Neural cell (in vitro differentiated cells): ENCODE measurements at regions not wholly inside any gene's neighbourhood (a gene's known extent, or its start where the extent isn't known, plus 50 kb on each side); places are given as distances from the start of the nearest gene placed in this dataset.
A peak's percentile ranks its signal among the peaks of the same experiment; 100 is the strongest.

Experiments
- H2AFZ ChIP-seq: fragments of 200-600, 300-800 bp; sonication (generic), shearing (Covaris generic); 2 replicates; pipeline ENCODE4 v1.6.0; 2014; ENCODE audit warnings: low read depth, mild to moderate bottlenecking, antibody characterized with exemption, low read length, moderate library complexity
- H3F3A ChIP-seq: fragments of 200-600 bp; shearing (Covaris generic); 2 replicates; pipeline ENCODE4 v1.6.1; 2016; ENCODE audit warnings: mild to moderate bottlenecking, moderate library complexity, mixed read lengths, antibody characterized with exemption, low read length; ENCODE audit not compliant: insufficient read depth, poor library complexity, severe bottlenecking
- H3K27ac ChIP-seq: fragments of 200-600, 300-800 bp; sonication (generic), shearing (Covaris generic); 2 replicates; pipeline ENCODE4 v1.5.1; 2014; ENCODE audit warnings: mild to moderate bottlenecking, low read length, moderate library complexity
- H3K27me3 ChIP-seq: fragments of 300-800, 200-600 bp; sonication (generic), shearing (Covaris generic); 2 replicates; pipeline ENCODE4 v1.6.0; 2014; ENCODE audit warnings: mild to moderate bottlenecking, low read depth, low read length, moderate library complexity; ENCODE audit not compliant: insufficient read depth
- H3K36me3 ChIP-seq: fragments of 300-800, 200-600 bp; sonication (generic), shearing (Covaris generic); 2 replicates; pipeline ENCODE4 v1.5.1; 2014; ENCODE audit warnings: mild to moderate bottlenecking, antibody characterized with exemption, low read length, moderate library complexity; ENCODE audit not compliant: insufficient read depth
- H3K4me2 ChIP-seq: fragments of 300-800, 200-600 bp; sonication (generic), shearing (Covaris generic); 2 replicates; pipeline ENCODE4 v1.6.0; 2014; ENCODE audit warnings: mild to moderate bottlenecking, low read length
- H3K4me3 ChIP-seq: fragments of 300-800, 200-600 bp; sonication (generic), shearing (Covaris generic); 2 replicates; pipeline ENCODE4 v1.5.1; 2014; ENCODE audit warnings: mild to moderate bottlenecking, low read length, moderate library complexity
- H3K79me2 ChIP-seq: fragments of 200-600 bp; shearing (Covaris generic); replicated peaks from 2 replicates; pipeline ENCODE4 v1.6.0; 2014; ENCODE audit warnings: mild to moderate bottlenecking, low read length, moderate library complexity; ENCODE audit not compliant: insufficient read depth
- H3K9ac ChIP-seq: fragments of 300-800, 200-600 bp; sonication (generic), shearing (Covaris generic); 2 replicates; pipeline ENCODE4 v1.6.1; 2016; ENCODE audit warnings: mild to moderate bottlenecking, low read length, mixed read lengths
- H3K9me2 ChIP-seq: fragments of 200-600 bp; shearing (Covaris generic); 2 replicates; pipeline ENCODE4 v1.6.1; 2016; ENCODE audit warnings: mild to moderate bottlenecking, low read length, mixed read lengths; ENCODE audit not compliant: insufficient read depth
- H3K9me3 ChIP-seq: fragments of 200-600, 300-800 bp; sonication (generic), shearing (Covaris generic); 2 replicates; pipeline ENCODE4 v1.6.1; 2016; ENCODE audit warnings: mild to moderate bottlenecking, mixed run types, low read length, moderate library complexity, mixed read lengths
- H4K20me1 ChIP-seq: fragments of 200-600 bp; shearing (Covaris generic); 2 replicates; pipeline ENCODE4 v1.6.1; 2016; ENCODE audit warnings: mild to moderate bottlenecking, mixed run types; ENCODE audit not compliant: insufficient read depth
- CTCF ChIP-seq: fragments of 450-650 bp; IDR thresholded peaks from 2 replicates; pipeline ENCODE4 v1.5.1; 2014; ENCODE audit warnings: antibody characterized with exemption, mild to moderate bottlenecking, moderate library complexity; ENCODE audit not compliant: poor library complexity, severe bottlenecking
- EP300 ChIP-seq: fragments of 450-650 bp; conservative IDR thresholded peaks from 2 replicates; pipeline ENCODE4 v1.6.1; 2014; ENCODE audit warnings: antibody characterized with exemption, mild to moderate bottlenecking, moderate library complexity; ENCODE audit not compliant: poor library complexity, severe bottlenecking
- EZH2 ChIP-seq: fragments of 200-600, 300-800 bp; shearing (Covaris generic), sonication (generic); IDR thresholded peaks from 2 replicates; pipeline ENCODE4 v1.6.1; 2014; ENCODE audit warnings: antibody characterized with exemption, low read length, borderline replicate concordance, mild to moderate bottlenecking; ENCODE audit not compliant: insufficient read depth, poor library complexity, severe bottlenecking
- MXI1 ChIP-seq: fragments of 450-650 bp; conservative IDR thresholded peaks from 2 replicates; pipeline ENCODE4 v1.6.1; 2014; ENCODE audit warnings: antibody characterized with exemption, mild to moderate bottlenecking; ENCODE audit not compliant: poor library complexity, severe bottlenecking
- POLR2AphosphoS5 ChIP-seq: IDR thresholded peaks from 2 replicates; pipeline ENCODE4 v1.6.1; 2012
- RAD21 ChIP-seq: fragments of 450-650 bp; conservative IDR thresholded peaks from 2 replicates; pipeline ENCODE4 v1.6.1; 2014; ENCODE audit warnings: antibody characterized with exemption, mild to moderate bottlenecking, moderate library complexity
- SMC3 ChIP-seq: fragments of 450-650 bp; conservative IDR thresholded peaks from 2 replicates; pipeline ENCODE4 v1.6.1; 2014; ENCODE audit warnings: antibody characterized with exemption, mild to moderate bottlenecking, moderate library complexity; ENCODE audit not compliant: poor library complexity
- TAF1 ChIP-seq: IDR thresholded peaks from 2 replicates; pipeline ENCODE4 v1.6.1; 2012; ENCODE audit warnings: low read depth
- TF ChIP-seq, protein P1 (sequence below): IDR thresholded peaks from 2 replicates; pipeline ENCODE4 v1.6.1; 2012; ENCODE audit warnings: borderline replicate concordance

DNA sequence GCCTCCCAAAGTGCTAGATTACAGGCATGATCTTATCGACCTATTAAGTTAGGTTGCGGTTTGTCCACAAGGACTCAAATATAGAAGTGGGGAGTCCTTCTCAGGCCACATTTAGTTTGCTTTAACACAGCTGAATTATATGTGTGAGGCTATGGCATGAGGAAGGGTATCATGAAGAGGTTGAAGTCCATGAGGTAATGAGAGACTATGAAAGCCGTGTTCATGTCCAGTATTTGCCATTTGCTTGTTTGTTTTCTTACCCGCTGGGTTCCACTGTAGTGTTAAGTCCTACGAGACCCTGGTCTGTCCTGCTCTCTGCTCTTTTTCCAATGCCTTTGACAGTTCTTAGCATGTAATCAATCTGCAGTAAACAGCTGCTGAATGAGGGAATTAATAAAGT, 1072.4 kb upstream of the EEF2KMT start:
- H3K9me3 ChIP-seq = no peaks in the 10 kb centered on the region
- no peaks in the 10 kb centered on the region for H3F3A ChIP-seq
- H3K36me3 ChIP-seq = no peaks in the 10 kb centered on the region
- no peak overlapping the region for H3K4me3 ChIP-seq
- H3K27ac ChIP-seq = no peak overlapping the region
- H3K9me2 ChIP-seq = no peaks in the 10 kb centered on the region
- no peak overlapping the region for H2AFZ ChIP-seq
- no peaks in the 10 kb centered on the region for H3K79me2 ChIP-seq
- TF ChIP-seq CTCF (no peak), TAF1 (no peak), POLR2AphosphoS5 (no peak)
- H3K27me3 ChIP-seq = no peaks in the 10 kb centered on the region
- H3K9ac ChIP-seq = no peak overlapping the region
- no peak overlapping the region for H3K4me2 ChIP-seq
- H4K20me1 ChIP-seq = no peaks in the 10 kb centered on the region

GRCh38 chr16:6165330-6165979, 1067.9 kb upstream of the EEF2KMT start:
- Histone ChIP-seq H3K79me2 (no peaks in the 10 kb centered on the region), H3K9me2 (no peaks in the 10 kb centered on the region), H3K27me3 (no peaks in the 10 kb centered on the region), H4K20me1 (no peaks in the 10 kb centered on the region), H2AFZ (no peak overlapping the region), H3K9me3 (no peaks in the 10 kb centered on the region), H3K36me3 (no peaks in the 10 kb centered on the region), H3K4me2 (no peak overlapping the region), H3F3A (no peaks in the 10 kb centered on the region), H3K4me3 (no peak overlapping the region), H3K9ac (no peak overlapping the region), H3K27ac (peak overlapping the region; percentile 25)
- TF ChIP-seq, protein P1, sequence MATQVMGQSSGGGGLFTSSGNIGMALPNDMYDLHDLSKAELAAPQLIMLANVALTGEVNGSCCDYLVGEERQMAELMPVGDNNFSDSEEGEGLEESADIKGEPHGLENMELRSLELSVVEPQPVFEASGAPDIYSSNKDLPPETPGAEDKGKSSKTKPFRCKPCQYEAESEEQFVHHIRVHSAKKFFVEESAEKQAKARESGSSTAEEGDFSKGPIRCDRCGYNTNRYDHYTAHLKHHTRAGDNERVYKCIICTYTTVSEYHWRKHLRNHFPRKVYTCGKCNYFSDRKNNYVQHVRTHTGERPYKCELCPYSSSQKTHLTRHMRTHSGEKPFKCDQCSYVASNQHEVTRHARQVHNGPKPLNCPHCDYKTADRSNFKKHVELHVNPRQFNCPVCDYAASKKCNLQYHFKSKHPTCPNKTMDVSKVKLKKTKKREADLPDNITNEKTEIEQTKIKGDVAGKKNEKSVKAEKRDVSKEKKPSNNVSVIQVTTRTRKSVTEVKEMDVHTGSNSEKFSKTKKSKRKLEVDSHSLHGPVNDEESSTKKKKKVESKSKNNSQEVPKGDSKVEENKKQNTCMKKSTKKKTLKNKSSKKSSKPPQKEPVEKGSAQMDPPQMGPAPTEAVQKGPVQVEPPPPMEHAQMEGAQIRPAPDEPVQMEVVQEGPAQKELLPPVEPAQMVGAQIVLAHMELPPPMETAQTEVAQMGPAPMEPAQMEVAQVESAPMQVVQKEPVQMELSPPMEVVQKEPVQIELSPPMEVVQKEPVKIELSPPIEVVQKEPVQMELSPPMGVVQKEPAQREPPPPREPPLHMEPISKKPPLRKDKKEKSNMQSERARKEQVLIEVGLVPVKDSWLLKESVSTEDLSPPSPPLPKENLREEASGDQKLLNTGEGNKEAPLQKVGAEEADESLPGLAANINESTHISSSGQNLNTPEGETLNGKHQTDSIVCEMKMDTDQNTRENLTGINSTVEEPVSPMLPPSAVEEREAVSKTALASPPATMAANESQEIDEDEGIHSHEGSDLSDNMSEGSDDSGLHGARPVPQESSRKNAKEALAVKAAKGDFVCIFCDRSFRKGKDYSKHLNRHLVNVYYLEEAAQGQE = no peak
- TF ChIP-seq SMC3 (peak; percentile 85), EZH2 (no peak), RAD21 (peak; percentile 77), MXI1 (no peak), EP300 (no peak), POLR2AphosphoS5 (no peak), CTCF (peak; percentile 72), TAF1 (no peak)
